NCI-H1436 (cell line): ENCODE measurements at regions not wholly inside any gene's neighbourhood (a gene's known extent, or its start where the extent isn't known, plus 50 kb on each side); places are given as distances from the start of the nearest gene placed in this dataset.
A peak's percentile ranks its signal among the peaks of the same experiment; 100 is the strongest.

ENCODE experiments used
- DNase-seq: peaks from one replicate; lab custom pipeline; 2025; lab: John Stamatoyannopoulos, UW

- no peak for DNase-seq
Measured at GRCh38 chr5:112657804-112658203, 79.9 kb upstream of the APC start.

DNA sequence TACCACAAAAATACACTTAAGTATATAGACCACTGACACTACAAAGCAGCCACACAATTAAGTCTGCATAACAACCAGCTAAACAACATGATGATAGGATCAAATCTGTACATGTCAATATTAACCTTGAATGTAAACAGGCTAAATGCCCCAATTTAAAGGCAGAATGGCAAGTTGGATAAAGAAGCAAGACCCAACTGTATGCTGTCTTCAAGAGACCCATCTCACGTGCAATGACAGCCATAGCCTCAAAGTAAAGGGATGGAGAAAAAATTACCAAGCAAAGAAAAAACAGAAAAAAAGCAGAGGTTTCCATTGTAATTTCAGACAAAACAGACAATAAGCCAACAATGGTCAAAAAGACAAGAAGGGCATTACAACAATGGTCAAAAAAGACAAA, 77.3 kb upstream of the APC start:
- DNase-seq = no peak

DNA sequence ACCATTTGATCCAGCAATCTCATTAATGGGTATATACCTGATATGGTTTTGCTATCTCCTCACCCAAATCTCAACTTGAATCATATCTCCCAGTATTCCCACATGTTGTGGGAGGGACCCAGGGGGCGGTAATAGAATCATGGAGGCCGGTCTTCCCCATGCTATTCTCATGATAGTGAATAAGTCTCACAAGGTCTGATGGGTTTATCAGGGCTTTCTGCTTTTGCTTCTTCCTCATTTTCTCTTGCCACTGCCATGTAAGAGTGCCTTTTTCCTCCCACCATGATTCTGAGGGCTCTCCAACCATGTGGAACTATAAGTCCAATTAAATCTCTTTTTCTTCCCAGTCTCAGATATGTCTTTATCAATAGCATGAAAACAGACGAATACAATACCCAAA, 74.5 kb upstream of the APC start:
- DNase-seq = no peak

DNA sequence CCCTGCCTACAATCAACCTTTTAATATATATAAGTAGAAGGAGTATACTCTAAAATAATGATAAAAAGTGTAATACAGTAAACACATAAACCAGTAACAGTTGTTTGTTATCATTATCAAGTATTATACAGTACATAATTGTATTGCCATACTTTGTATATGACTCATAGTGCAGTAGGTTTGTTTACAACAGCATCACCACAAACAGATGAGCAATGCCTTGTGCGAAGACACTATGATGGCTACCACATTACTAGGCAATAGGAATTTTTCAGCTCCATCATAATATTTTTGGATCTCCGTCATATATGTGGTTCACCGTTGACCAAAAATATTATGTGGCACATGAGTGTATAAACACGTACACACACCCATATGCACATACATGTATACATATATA, 69.7 kb upstream of the APC start:
- DNase-seq = no peak

DNA sequence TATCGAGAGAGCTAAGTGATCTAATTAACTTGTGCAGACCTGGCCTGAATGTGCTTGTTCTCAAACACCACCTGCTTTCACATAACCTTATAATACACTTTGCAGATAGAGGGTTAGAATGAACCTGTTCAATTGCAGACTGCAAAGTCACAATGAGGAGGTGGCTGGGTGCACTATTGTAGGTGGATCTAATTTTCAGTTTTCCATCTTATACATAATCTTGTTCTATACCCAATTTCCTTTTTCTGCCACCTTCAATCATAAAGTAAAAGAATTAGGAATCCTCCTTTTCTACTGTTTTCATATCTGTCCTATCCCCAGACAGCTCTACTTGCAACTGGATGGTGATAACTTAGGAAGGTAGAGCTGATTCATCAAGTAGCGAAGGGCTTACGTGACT, 68.8 kb upstream of the APC start:
- DNase-seq = no peak

GRCh38 chr5:112669328-112669963, 68.2 kb upstream of the APC start:
- no peak for DNase-seq

DNA sequence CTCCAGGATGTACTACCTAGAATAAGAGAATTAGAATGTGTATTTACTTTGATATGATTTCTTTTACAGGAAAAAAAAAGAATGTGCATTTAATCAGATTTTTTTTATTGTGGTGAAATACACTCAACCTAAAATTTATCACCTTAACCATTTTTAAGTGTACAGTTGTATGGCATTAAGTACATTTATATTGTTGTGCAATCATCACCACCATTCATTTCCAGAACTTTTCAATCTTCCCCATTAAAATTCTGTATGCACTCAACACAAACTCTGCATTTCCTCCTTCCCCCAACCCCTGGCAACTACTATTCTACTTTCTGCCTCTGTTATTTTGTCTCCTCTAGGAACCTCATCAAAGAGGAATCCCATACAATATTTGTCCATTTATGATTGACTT, 66.0 kb upstream of the APC start:
- DNase-seq = no peak

- no peak for DNase-seq
Measured at GRCh38 chr5:112681481-112681908, 56.2 kb upstream of the APC start.

DNA sequence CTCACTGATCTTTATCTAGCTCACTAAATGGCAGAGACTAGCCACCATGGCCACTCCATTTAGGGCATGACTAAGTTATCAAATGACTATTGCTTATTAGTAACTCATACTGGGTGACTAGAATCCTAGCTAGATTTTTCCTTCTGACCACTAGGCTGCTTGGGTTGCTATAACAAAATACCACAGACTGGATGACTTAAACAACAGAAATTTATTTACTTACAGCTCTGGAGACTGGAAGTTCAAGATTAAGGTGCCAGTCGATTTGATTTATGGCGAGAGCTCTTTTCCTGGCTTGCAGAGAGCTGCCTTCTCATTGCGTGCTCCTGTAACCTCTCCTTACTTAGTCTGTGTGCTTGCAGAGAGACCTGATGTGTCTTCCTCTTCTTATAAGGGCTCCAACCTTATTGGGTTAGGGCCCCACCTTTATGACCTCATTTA, 55.0 kb upstream of the APC start:
- no peak for DNase-seq

GRCh38 chr5:112684121-112684520, 53.6 kb upstream of the APC start:
- DNase-seq = no peak

DNA sequence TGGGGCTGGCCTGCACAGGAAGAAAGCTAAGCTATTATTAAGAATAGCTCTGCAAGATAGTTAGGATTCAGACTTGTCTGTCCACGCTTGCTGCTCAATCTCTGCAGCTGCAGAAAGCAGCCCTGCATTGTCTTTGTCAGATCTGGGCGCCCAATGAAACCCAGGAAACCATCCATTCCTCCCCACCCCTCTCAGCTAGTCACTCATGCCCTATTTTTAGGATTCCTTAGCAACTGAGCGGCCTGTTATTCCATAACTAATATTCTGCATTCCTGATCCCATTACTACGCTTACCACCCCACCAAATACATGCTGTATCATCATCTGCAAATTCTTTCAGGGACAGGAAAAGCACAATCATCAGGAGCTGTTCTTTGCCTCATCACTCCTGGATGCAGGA, 52.9 kb upstream of the APC start:
- DNase-seq = no peak

GRCh38 chr5:112685386-112685785, 52.3 kb upstream of the APC start:
- no peak for DNase-seq

GRCh38 chr5:112685931-112686330, 51.8 kb upstream of the APC start:
- no peak for DNase-seq

DNA sequence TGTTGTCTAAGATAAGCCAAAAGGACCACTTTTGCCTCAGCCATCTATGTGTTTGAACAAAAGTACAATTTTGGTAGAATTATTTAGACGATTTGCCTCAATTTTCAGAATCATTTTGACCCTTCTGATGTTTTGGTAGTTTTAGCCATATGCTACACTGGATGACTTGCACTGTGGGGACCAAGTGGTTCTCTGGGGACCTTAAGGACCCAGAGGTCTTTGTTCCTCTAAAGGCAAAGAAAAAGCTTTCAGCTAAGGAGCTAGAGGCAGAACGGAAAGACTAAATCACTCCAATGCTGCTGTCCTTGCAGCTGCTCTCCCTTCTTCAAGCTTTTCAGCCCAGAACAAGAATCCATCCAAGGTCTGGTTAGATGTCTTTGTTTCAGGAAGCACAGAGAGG, 51.0 kb upstream of the APC start:
- peak; percentile 60 for DNase-seq

DNA sequence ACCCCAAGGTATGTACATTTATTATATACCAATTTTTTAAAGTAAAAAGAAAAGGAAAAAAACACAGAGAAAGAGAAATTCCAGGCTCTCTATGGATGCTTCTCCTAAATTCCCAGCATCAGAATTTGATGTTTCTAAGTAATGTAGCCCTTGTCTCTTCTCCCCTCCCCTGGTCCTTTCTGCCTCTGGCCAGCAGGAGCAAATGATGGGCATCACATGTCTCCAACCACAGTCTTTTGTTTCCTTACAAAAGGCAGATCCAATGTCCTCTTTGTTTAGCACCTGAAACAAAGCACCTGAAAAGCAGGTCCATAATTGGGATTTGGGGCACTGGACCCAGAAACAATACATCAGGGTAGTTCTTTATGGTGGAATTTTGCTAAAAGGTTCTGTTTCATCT, 50.4 kb upstream of the APC start:
- no peak for DNase-seq
